ENCODE measurements at regions not wholly inside any gene's neighbourhood (a gene's known extent, or its start where the extent isn't known, plus 50 kb on each side); places are given as distances from the start of the nearest gene placed in this dataset.

DNA sequence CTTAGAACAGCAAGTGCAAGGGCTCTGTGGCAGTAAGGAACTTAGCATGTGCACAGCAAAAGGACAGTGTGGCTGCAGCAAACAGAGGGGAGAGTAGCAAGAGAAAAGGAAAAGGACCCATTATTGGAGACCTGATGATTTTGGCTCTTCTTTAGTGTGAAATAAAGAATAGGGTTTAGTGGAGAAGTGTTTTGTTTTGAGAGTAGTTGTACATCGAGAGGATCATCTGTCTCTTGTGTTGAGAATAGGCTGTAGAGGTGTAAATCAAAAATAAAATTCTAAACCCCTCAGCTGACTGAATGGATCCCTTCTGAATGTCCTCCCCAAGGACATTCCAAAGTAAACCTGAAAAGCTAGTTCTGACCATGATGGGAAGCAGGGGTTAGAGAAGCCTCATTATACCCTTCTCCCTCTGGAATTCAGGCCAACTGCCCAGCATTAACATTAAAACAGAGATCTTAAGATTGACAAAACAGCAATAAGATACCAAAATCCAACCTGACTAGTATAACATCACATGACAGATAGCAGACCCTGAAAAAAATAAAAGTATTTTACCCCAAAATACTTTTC lies 73.6 kb upstream of the OBI1 start:
- no peak for DNase-seq (ENCODE audit: low read depth)

DNA sequence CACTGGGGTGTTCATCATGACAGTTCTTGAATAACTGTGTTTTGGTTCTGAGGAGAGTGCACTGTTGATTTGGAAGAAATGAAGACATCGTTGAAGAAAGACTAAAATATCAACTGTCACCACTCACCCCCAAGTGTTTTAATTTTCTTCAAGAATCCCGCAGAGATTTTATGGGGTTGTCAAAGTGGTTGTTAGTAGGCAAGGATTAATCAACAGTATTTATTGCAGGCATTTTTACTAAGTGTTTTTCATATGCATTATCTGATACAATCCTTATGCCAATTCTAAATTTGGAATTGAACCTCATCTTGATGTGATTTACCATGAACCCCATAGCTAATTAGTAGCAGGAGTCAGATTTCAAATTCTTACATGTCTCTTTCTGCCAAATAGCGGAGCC lies 63.7 kb upstream of the OBI1 start:
- DNase-seq (ENCODE audit: low read depth), result no peak
- Histone ChIP-seq H3K4me1 (ENCODE audit: control insufficient read depth, insufficient read depth, low read length) (no peaks in the 10 kb centered on the region), H3K36me3 (ENCODE audit: control insufficient read depth, insufficient read depth, low read length, severe bottlenecking) (no peaks in the 10 kb centered on the region), H3K27me3 (replicated peaks; ENCODE audit: control insufficient read depth, insufficient read depth, low read length) (no peaks in the 10 kb centered on the region), H3K9ac (ENCODE audit: low read length) (no peak overlapping the region), H3K9me3 (ENCODE audit: control insufficient read depth, low read length) (no peaks in the 10 kb centered on the region), H3K4me3 (ENCODE audit: low read length) (no peak overlapping the region)

More for the DNA sequence above, 73.6 kb upstream of the OBI1 start:
- Histone ChIP-seq H3K4me1 (ENCODE audit: control insufficient read depth, insufficient read depth, low read length) (no peaks in the 10 kb centered on the region), H3K9ac (ENCODE audit: low read length) (no peak overlapping the region), H3K4me3 (ENCODE audit: low read length) (no peak overlapping the region), H3K36me3 (ENCODE audit: control insufficient read depth, insufficient read depth, low read length, severe bottlenecking) (no peaks in the 10 kb centered on the region), H3K27me3 (replicated peaks; ENCODE audit: control insufficient read depth, insufficient read depth, low read length) (peaks cover 5% of the 10 kb centered on the region), H3K9me3 (ENCODE audit: control insufficient read depth, low read length) (no peaks in the 10 kb centered on the region)

DNA sequence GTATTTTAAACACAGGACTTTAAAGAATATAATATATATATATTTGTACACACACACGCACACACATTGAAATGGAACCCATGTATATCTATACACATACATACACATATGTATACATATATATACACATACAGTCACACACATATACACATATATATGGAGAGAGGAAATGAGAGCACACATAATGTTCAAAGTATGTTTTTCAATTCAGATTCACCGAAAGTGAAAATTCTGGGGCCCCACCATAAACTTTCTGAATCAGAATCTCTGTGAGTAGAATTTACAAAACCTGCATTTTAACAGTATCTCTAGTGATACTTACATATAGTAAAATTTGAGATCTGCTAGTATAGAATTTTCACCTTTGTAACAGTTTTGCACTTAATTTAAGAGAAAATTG lies 60.4 kb upstream of the OBI1 start:
- H3K4me1 ChIP-seq (ENCODE audit: control insufficient read depth, insufficient read depth, low read length), result no peaks in the 10 kb centered on the region
- H3K27me3 ChIP-seq (replicated peaks; ENCODE audit: control insufficient read depth, insufficient read depth, low read length), result no peaks in the 10 kb centered on the region
- no peak for DNase-seq (ENCODE audit: low read depth)
- no peaks in the 10 kb centered on the region for H3K36me3 ChIP-seq (ENCODE audit: control insufficient read depth, insufficient read depth, low read length, severe bottlenecking)
- no peak overlapping the region for H3K9ac ChIP-seq (ENCODE audit: low read length)
- no peaks in the 10 kb centered on the region for H3K9me3 ChIP-seq (ENCODE audit: control insufficient read depth, low read length)
- no peak overlapping the region for H3K4me3 ChIP-seq (ENCODE audit: low read length)

DNA sequence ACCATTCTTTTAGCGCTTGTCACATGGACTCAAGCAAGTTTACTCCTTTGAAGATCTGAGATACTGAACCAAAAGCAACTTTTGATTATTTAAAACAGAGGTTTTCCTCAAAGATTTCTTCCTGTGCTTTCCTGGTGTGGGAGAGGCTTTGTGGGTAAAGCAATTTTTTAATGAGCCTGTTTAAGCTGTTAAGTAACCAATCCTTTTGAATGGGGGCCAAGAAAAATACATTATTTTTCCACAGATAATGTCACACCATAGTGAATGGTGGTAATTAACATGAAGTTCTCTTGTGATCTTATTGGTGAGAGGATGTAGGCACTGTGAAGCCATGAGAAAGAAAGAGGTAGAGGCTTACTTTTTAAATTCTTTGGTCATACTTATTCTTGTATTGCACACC lies 55.8 kb upstream of the OBI1 start:
- Histone ChIP-seq H3K36me3 (ENCODE audit: control insufficient read depth, insufficient read depth, low read length, severe bottlenecking) (no peaks in the 10 kb centered on the region), H3K27me3 (replicated peaks; ENCODE audit: control insufficient read depth, insufficient read depth, low read length) (no peaks in the 10 kb centered on the region), H3K9ac (ENCODE audit: low read length) (no peak overlapping the region), H3K9me3 (ENCODE audit: control insufficient read depth, low read length) (no peaks in the 10 kb centered on the region), H3K4me3 (ENCODE audit: low read length) (no peak overlapping the region), H3K4me1 (ENCODE audit: control insufficient read depth, insufficient read depth, low read length) (no peaks in the 10 kb centered on the region)
- DNase-seq (ENCODE audit: low read depth), result no peak

DNA sequence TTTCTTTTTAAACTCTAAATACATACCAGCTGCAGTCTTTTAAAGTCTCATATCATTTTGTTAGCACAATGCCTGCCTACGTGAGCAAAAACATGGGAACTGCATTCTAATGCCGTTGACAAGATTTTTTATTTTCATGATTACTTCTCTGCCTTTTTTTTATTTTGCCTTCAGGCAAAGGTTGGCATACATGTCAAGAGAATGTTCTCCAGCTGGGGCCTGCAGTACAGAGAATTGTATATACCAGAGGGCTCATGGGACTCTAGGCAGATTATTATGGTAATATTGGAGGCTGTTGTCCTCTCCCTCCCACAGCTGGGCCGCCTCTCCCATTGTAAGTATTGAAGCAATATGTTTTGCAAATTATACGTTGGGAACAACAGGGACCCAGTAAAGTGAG lies 53.9 kb upstream of the OBI1 start:
- Histone ChIP-seq H3K4me1 (ENCODE audit: control insufficient read depth, insufficient read depth, low read length) (no peaks in the 10 kb centered on the region), H3K4me3 (ENCODE audit: low read length) (no peak overlapping the region), H3K36me3 (ENCODE audit: control insufficient read depth, insufficient read depth, low read length, severe bottlenecking) (no peaks in the 10 kb centered on the region), H3K9ac (ENCODE audit: low read length) (no peak overlapping the region), H3K9me3 (ENCODE audit: control insufficient read depth, low read length) (no peaks in the 10 kb centered on the region), H3K27me3 (replicated peaks; ENCODE audit: control insufficient read depth, insufficient read depth, low read length) (no peaks in the 10 kb centered on the region)
- DNase-seq (ENCODE audit: low read depth), result no peak

DNA sequence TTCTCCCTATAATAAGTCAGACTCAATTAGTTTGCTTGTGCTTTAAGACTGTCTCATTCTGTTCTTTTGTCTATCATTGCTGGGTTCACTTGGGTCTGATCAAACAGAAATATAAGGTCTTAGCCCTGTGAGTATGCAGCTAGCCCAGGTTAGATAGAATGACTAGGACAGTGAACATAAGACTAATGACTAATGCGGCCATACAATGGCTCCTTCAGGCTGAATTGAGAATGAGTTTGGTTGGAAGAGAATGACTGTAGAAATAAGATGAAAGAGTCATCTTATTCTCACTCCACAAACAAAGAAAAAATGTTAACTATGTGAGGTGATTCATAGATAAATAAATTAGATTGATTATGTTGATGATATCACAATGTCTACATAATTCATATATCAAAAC lies 50.1 kb upstream of the OBI1 start:
- no peaks in the 10 kb centered on the region for H3K27me3 ChIP-seq (replicated peaks; ENCODE audit: control insufficient read depth, insufficient read depth, low read length)
- no peak for DNase-seq (ENCODE audit: low read depth)

More for the DNA sequence above, 50.1 kb upstream of the OBI1 start:
- Histone ChIP-seq H3K9ac (ENCODE audit: low read length) (no peak overlapping the region), H3K9me3 (ENCODE audit: control insufficient read depth, low read length) (no peaks in the 10 kb centered on the region), H3K4me1 (ENCODE audit: control insufficient read depth, insufficient read depth, low read length) (no peaks in the 10 kb centered on the region), H3K4me3 (ENCODE audit: low read length) (no peak overlapping the region), H3K36me3 (ENCODE audit: control insufficient read depth, insufficient read depth, low read length, severe bottlenecking) (no peaks in the 10 kb centered on the region)

Measured in adipocyte (in vitro differentiated cells).